ENCODE measurements at regions not wholly inside any gene's neighbourhood (a gene's known extent, or its start where the extent isn't known, plus 50 kb on each side); places are given as distances from the start of the nearest gene placed in this dataset.

- no peaks in the 10 kb centered on the region for H3K36me3 ChIP-seq
- no peak overlapping the region for H3K4me3 ChIP-seq
- no peak for DNase-seq
- no peak overlapping the region for H3K27ac ChIP-seq
- intact Hi-C loops (cut with DNase I; ENCODE audit: low total_unique reads) (no loop called here), in situ Hi-C loops (cut with MboI; ENCODE audit: low pct_ligation_motif_present in 1 of 4, low pct_unique_long_range_greater_than_20kb in 1 of 4, low sequenced_read_pairs in 3 of 4) (no loop called here)
- H3K27me3 ChIP-seq: no peaks in the 10 kb centered on the region
- H3K4me1 ChIP-seq: no peaks in the 10 kb centered on the region
- H3K9me3 ChIP-seq: no peaks in the 10 kb centered on the region
- TF ChIP-seq POLR2A (IDR thresholded peaks at IDR 0.05): no peak
- no peak for TF ChIP-seq EP300 (IDR thresholded peaks at IDR 0.05; ENCODE audit: low read depth)
- no peak for TF ChIP-seq POLR2AphosphoS5 (IDR thresholded peaks at IDR 0.05)
- no peak for TF ChIP-seq CTCF (IDR thresholded peaks at IDR 0.05)
- 87% methylated on average over 6 of the region's 6 CpGs; no CpG with 5 or more reads in 1 of the 2 donors for WGBS, 2 donors (ENCODE audit: low coverage in 1 of 2)
Observed at GRCh38 chr2:134011936-134012586, 241.8 kb upstream of the MGAT5 start.

GRCh38 chr2:134014196-134014960 is 239.5 kb upstream of the MGAT5 start:
- 83 to 85% methylated on average over 3 of the region's 3 CpGs for WGBS, 2 donors (ENCODE audit: low coverage in 1 of 2)
- in situ Hi-C loops (cut with MboI; ENCODE audit: low pct_ligation_motif_present in 1 of 4, low pct_unique_long_range_greater_than_20kb in 1 of 4, low sequenced_read_pairs in 3 of 4): no loop called here
- intact Hi-C loops (cut with DNase I; ENCODE audit: low total_unique reads): no loop called here

GRCh38 chr2:134019871-134020270 is 234.0 kb upstream of the MGAT5 start:
- Histone ChIP-seq H3K27ac (no peak overlapping the region), H3K4me1 (no peaks in the 10 kb centered on the region), H3K9me3 (no peaks in the 10 kb centered on the region), H3K27me3 (no peaks in the 10 kb centered on the region), H3K4me3 (no peak overlapping the region), H3K36me3 (no peaks in the 10 kb centered on the region)
- TF ChIP-seq EP300 (IDR thresholded peaks at IDR 0.05; ENCODE audit: low read depth) (no peak), POLR2AphosphoS5 (IDR thresholded peaks at IDR 0.05) (no peak), CTCF (IDR thresholded peaks at IDR 0.05) (no peak), POLR2A (IDR thresholded peaks at IDR 0.05) (no peak)
- no peak for DNase-seq
- 67 to 89% methylated on average over 1 to 2 of the region's 2 CpGs for WGBS, 2 donors (ENCODE audit: low coverage in 1 of 2)
- intact Hi-C loops (cut with DNase I; ENCODE audit: low total_unique reads): no loop called here
- in situ Hi-C loops (cut with MboI; ENCODE audit: low pct_ligation_motif_present in 1 of 4, low pct_unique_long_range_greater_than_20kb in 1 of 4, low sequenced_read_pairs in 3 of 4): no loop called here

More at GRCh38 chr2:134014196-134014960, 239.5 kb upstream of the MGAT5 start:
- TF ChIP-seq EP300 (IDR thresholded peaks at IDR 0.05; ENCODE audit: low read depth) (no peak), POLR2AphosphoS5 (IDR thresholded peaks at IDR 0.05) (no peak), POLR2A (IDR thresholded peaks at IDR 0.05) (no peak), CTCF (IDR thresholded peaks at IDR 0.05) (no peak)
- no peak for DNase-seq
- no peaks in the 10 kb centered on the region for H3K36me3 ChIP-seq
- H3K4me1 ChIP-seq: no peaks in the 10 kb centered on the region
- no peak overlapping the region for H3K4me3 ChIP-seq
- no peaks in the 10 kb centered on the region for H3K27me3 ChIP-seq
- no peaks in the 10 kb centered on the region for H3K9me3 ChIP-seq
- no peak overlapping the region for H3K27ac ChIP-seq

- DNase-seq: no peak
- in situ Hi-C loops (cut with MboI; ENCODE audit: low pct_ligation_motif_present in 1 of 4, low pct_unique_long_range_greater_than_20kb in 1 of 4, low sequenced_read_pairs in 3 of 4): no loop called here
- no peaks in the 10 kb centered on the region for H3K9me3 ChIP-seq
- H3K27me3 ChIP-seq: no peaks in the 10 kb centered on the region
- TF ChIP-seq POLR2A (IDR thresholded peaks at IDR 0.05) (no peak), POLR2AphosphoS5 (IDR thresholded peaks at IDR 0.05) (no peak), CTCF (IDR thresholded peaks at IDR 0.05) (no peak)
- H3K4me1 ChIP-seq: no peaks in the 10 kb centered on the region
- no peaks in the 10 kb centered on the region for H3K36me3 ChIP-seq
- H3K27ac ChIP-seq: no peak overlapping the region
- WGBS, 2 donors (ENCODE audit: low coverage in 1 of 2): 48 to 58% methylated on average over 2 to 3 of the region's 3 CpGs
- intact Hi-C loops (cut with DNase I; ENCODE audit: low total_unique reads): no loop called here
- no peak overlapping the region for H3K4me3 ChIP-seq
Observed at GRCh38 chr2:134020608-134021007, 233.3 kb upstream of the MGAT5 start.
